Endothelial cell of umbilical vein (primary cell): ENCODE measurements at regions not wholly inside any gene's neighbourhood (a gene's known extent, or its start where the extent isn't known, plus 50 kb on each side); places are given as distances from the start of the nearest gene placed in this dataset.

ENCODE experiments used
- BruUV-seq: library from RNA; stranded (reverse); fragments of 400-500 nt; replicated peaks from 2 replicates; lab custom pipeline; 2021; lab: Mats Ljungman, UMichigan
- CTCF ChIA-PET: fragments of 300-600, 350-600 bp; sonication (Branson Sonifier 250); formaldehyde crosslinking; loops from one replicate; lab custom pipeline; 2021; ENCODE audit warnings: antibody characterized with exemption, inconsistent platforms; lab: Charles Lee
- POLR2A ChIA-PET: fragments of 300-600, 350-600 bp; sonication (Branson Sonifier 250); formaldehyde crosslinking; loops from one replicate; lab custom pipeline; 2021; ENCODE audit warnings: antibody characterized with exemption, inconsistent platforms; lab: Charles Lee
- DNase-seq: peaks from one replicate; pipeline ENCODE4 v3.0.0-alpha.2; 2011; ENCODE audit warnings: low read depth, low spot score
- FAIRE-seq: peaks from 2 replicates; lab custom pipeline; 2011; peaks lifted over from hg19 to GRCh38; lab: Jason Lieb, UNC
- H2AFZ ChIP-seq: 2 replicates; pipeline ENCODE4 v1.6.0; 2012; ENCODE audit warnings: low read depth, low read length, control low read depth, inconsistent platforms
- H3K27ac ChIP-seq: 2 replicates; pipeline ENCODE4 v1.5.1; 2011; ENCODE audit warnings: low read depth, mild to moderate bottlenecking, control low read depth, low read length, moderate library complexity; ENCODE audit not compliant: insufficient read depth
- H3K27me3 ChIP-seq, 2 experiments: 2 replicates each; pipeline versions ENCODE4 v1.6.0 to v1.6.1; 2011; ENCODE audit warnings: low read length in 2 of 2, mixed read lengths in 1 of 2; ENCODE audit not compliant: control insufficient read depth in 2 of 2, insufficient read depth in 2 of 2
- H3K36me3 ChIP-seq, 2 experiments: 2 replicates in 1 of 2; 3 replicates in 1 of 2; pipeline ENCODE4 v1.5.1; 2011; ENCODE audit warnings: low read length in 2 of 2, mild to moderate bottlenecking in 1 of 2, moderate library complexity in 1 of 2; ENCODE audit not compliant: control insufficient read depth in 2 of 2, insufficient read depth in 2 of 2; ENCODE audit errors: extremely low read depth in 1 of 2
- H3K4me1 ChIP-seq: 3 replicates; pipeline ENCODE4 v1.5.1; 2011; ENCODE audit warnings: mild to moderate bottlenecking, low read length; ENCODE audit not compliant: control insufficient read depth, insufficient read depth; ENCODE audit errors: extremely low read depth
- H3K4me2 ChIP-seq: 2 replicates; pipeline ENCODE4 v1.6.1; 2011; ENCODE audit warnings: low read length, control low read depth, mixed read lengths; ENCODE audit not compliant: insufficient read depth
- H3K4me3 ChIP-seq, 3 experiments: fragments of 200-600 bp in 1 of 3; sonication (generic), shearing (Covaris generic) in 1 of 3; replicated peaks in 1 of 3; 2 replicates each; pipeline ENCODE4 v1.5.1; 2011 to 2016; ENCODE audit warnings: control low read depth in 3 of 3, low read length in 3 of 3, mild to moderate bottlenecking in 2 of 3, inconsistent platforms in 1 of 3, low read depth in 1 of 3, moderate library complexity in 1 of 3; ENCODE audit not compliant: insufficient read depth in 1 of 3
- H3K79me2 ChIP-seq: 2 replicates; pipeline ENCODE4 v1.6.0; 2012; ENCODE audit warnings: low read length, inconsistent platforms; ENCODE audit not compliant: control insufficient read depth, insufficient read depth
- H3K9ac ChIP-seq: replicated peaks from 2 replicates; pipeline ENCODE3; 2011; ENCODE audit warnings: low read length, control low read depth; ENCODE audit not compliant: insufficient read depth; ENCODE audit errors: extremely low read depth
- H3K9me1 ChIP-seq: replicated peaks from 3 replicates; pipeline ENCODE4 v1.6.0; 2011; ENCODE audit warnings: mild to moderate bottlenecking, low read length; ENCODE audit not compliant: control insufficient read depth, insufficient read depth; ENCODE audit errors: extremely low read depth
- H3K9me3 ChIP-seq: replicated peaks from 2 replicates; pipeline ENCODE4 v1.5.1; 2012; ENCODE audit warnings: low read length, inconsistent platforms; ENCODE audit not compliant: control insufficient read depth, insufficient read depth
- H4K20me1 ChIP-seq: replicated peaks from 2 replicates; pipeline ENCODE3; 2011; ENCODE audit warnings: mild to moderate bottlenecking, low read length; ENCODE audit not compliant: control insufficient read depth, insufficient read depth; ENCODE audit errors: extremely low read depth
- CTCF ChIP-seq, 2 donors: IDR thresholded peaks; 1 replicate in 1 of 2; 2 replicates in 1 of 2; pipeline ENCODE4 v1.5.1; 2011; ENCODE audit warnings: low read length in 2 of 2, mild to moderate bottlenecking in 2 of 2, moderate library complexity in 2 of 2, control low read depth in 1 of 2, inconsistent platforms in 1 of 2, low read depth in 1 of 2; ENCODE audit not compliant: insufficient read depth in 1 of 2; ENCODE audit errors: extremely low read depth in 1 of 2
- EZH2 ChIP-seq: IDR thresholded peaks from 2 replicates; pipeline ENCODE4 v1.6.1; 2012; ENCODE audit warnings: borderline replicate concordance, low read depth, mild to moderate bottlenecking, moderate library complexity, low read length, inconsistent platforms; ENCODE audit not compliant: severe bottlenecking
- FOS ChIP-seq: IDR thresholded peaks from 2 replicates; pipeline ENCODE4 v1.6.1; 2011; ENCODE audit warnings: mild to moderate bottlenecking, low read length, moderate library complexity, borderline replicate concordance; ENCODE audit not compliant: insufficient read depth
- GATA2 ChIP-seq: IDR thresholded peaks from 2 replicates; pipeline ENCODE4 v1.7.0; 2011; ENCODE audit warnings: low read depth, mild to moderate bottlenecking, moderate library complexity, mixed read lengths, low read length; ENCODE audit not compliant: insufficient read length, insufficient read depth
- JUN ChIP-seq: IDR thresholded peaks from 2 replicates; pipeline ENCODE4 v1.6.1; 2011; ENCODE audit warnings: borderline replicate concordance, low read depth; ENCODE audit not compliant: insufficient read length, insufficient read depth
- MAX ChIP-seq: IDR thresholded peaks from 2 replicates; pipeline ENCODE4 v1.6.1; 2011; ENCODE audit not compliant: insufficient read depth, insufficient read length
- MYC ChIP-seq: IDR thresholded peaks from one replicate; pipeline ENCODE4 v1.6.1; 2011; ENCODE audit warnings: mild to moderate bottlenecking, low read depth, low read length
- POLR2A ChIP-seq: IDR thresholded peaks from 2 replicates; pipeline ENCODE4 v1.6.1; 2012; ENCODE audit warnings: low read depth, mild to moderate bottlenecking, control low read depth, low read length
- POLR2AphosphoS5 ChIP-seq: IDR thresholded peaks from 2 replicates; pipeline ENCODE4 v1.6.1; 2012; ENCODE audit warnings: low read depth, mild to moderate bottlenecking, control low read depth, low read length, moderate library complexity; ENCODE audit not compliant: insufficient read depth
- dilution Hi-C: fragments of 300-500 bp; cut with MboI; formaldehyde crosslinking; loops from one replicate; pipeline ENCODE4 v1.15.0; 2019; ENCODE audit warnings: low sequenced_read_pairs; ENCODE audit not compliant: extremely low pct_ligation_motif_present
- intact Hi-C: fragments of 100-400 bp; cut with micrococcal nuclease; formaldehyde crosslinking; loops from one replicate; pipeline ENCODE4 v1.10.0; 2022

GRCh38 chr2:186927867-186928191 lies 78.9 kb upstream of the ZSWIM2 start:
- Histone ChIP-seq H2AFZ (no peak overlapping the region), H3K4me3 (no peak overlapping the region), H3K27me3 (no peaks in the 10 kb centered on the region), H3K9me3 (no peaks in the 10 kb centered on the region), H3K4me2 (no peak overlapping the region), H4K20me1 (no peaks in the 10 kb centered on the region), H3K27ac (no peak overlapping the region), H3K9me1 (no peaks in the 10 kb centered on the region), H3K36me3 (no peaks in the 10 kb centered on the region), H3K4me1 (no peaks in the 10 kb centered on the region), H3K79me2 (no peaks in the 10 kb centered on the region), H3K9ac (no peak overlapping the region)
- dilution Hi-C loops (no loop called here), intact Hi-C loops (no loop called here)
- CTCF ChIA-PET, result interaction anchor here (1.3 to 1.4 kb wide), 2 partner anchors 9 to 14 kb away, joined by 4 to 5 read pairs; no protein-coding TSS in a partner anchor
- peak; percentile 58 for DNase-seq
- POLR2A ChIA-PET, result no interaction called here
- FAIRE-seq, result no peak
- no TSS peak for BruUV-seq
- TF ChIP-seq CTCF (IDR thresholded peaks at IDR 0.05; ENCODE audit: extremely low read depth in 1 of 2, insufficient read depth in 1 of 2, low read depth in 1 of 2, low read length in 2 of 2) (no peak), EZH2 (no peak), MAX (no peak), GATA2 (no peak), POLR2A (no peak), POLR2AphosphoS5 (no peak), MYC (no peak), FOS (no peak), JUN (no peak)
